H1 (cell line): ENCODE measurements at regions not wholly inside any gene's neighbourhood (a gene's known extent, or its start where the extent isn't known, plus 50 kb on each side); places are given as distances from the start of the nearest gene placed in this dataset.

Experiments used
- CTCF ChIA-PET: fragments of 300-600 bp; sonication (Branson Sonifier 250); formaldehyde crosslinking; loops from one replicate; lab custom pipeline; 2021; ENCODE audit not compliant: partially characterized antibody; lab: Charles Lee
- POLR2A ChIA-PET: fragments of 300-600 bp; sonication (Branson Sonifier 250); formaldehyde crosslinking; loops from one replicate; lab custom pipeline; 2021; ENCODE audit warnings: inconsistent platforms; ENCODE audit not compliant: partially characterized antibody; lab: Charles Lee
- DNase-seq, 2 experiments: peaks; one replicate each; pipeline versions ENCODE4 v3.0.0 to v3.0.0-alpha.2; 2010 to 2022; ENCODE audit warnings: low spot score in 2 of 2, low read depth in 1 of 2, mixed read lengths in 1 of 2
- FAIRE-seq: peaks from 2 replicates; lab custom pipeline; 2011; peaks lifted over from hg19 to GRCh38; lab: Jason Lieb, UNC
- H2AFZ ChIP-seq: 2 replicates; pipeline ENCODE4 v1.8.1; 2012; ENCODE audit warnings: low read length, inconsistent platforms
- H2AK5ac ChIP-seq: 2 replicates; pipeline ENCODE4 v1.6.1; 2013; ENCODE audit warnings: low read depth, low read length
- H2BK120ac ChIP-seq: replicated peaks from 2 replicates; pipeline ENCODE3; 2013; ENCODE audit warnings: low read depth, low read length, inconsistent platforms
- H2BK12ac ChIP-seq: 2 replicates; pipeline ENCODE4 v1.6.1; 2013; ENCODE audit warnings: low read depth, low read length
- H2BK15ac ChIP-seq: 2 replicates; pipeline ENCODE4 v1.6.1; 2013; ENCODE audit warnings: low read length
- H2BK20ac ChIP-seq: 2 replicates; pipeline ENCODE4 v1.6.1; 2013; ENCODE audit warnings: low read length
- H2BK5ac ChIP-seq: 2 replicates; pipeline ENCODE4 v1.6.1; 2013; ENCODE audit warnings: low read depth, low read length
- H3K14ac ChIP-seq: 2 replicates; pipeline ENCODE4 v1.6.1; 2013; ENCODE audit warnings: inconsistent platforms; ENCODE audit not compliant: insufficient read length
- H3K18ac ChIP-seq: 2 replicates; pipeline ENCODE4 v1.6.1; 2013; ENCODE audit warnings: low read length; ENCODE audit errors: extremely low read depth
- H3K23ac ChIP-seq: 2 replicates; pipeline ENCODE4 v1.6.1; 2013; ENCODE audit warnings: inconsistent platforms; ENCODE audit not compliant: insufficient read length
- H3K23me2 ChIP-seq: 2 replicates; pipeline ENCODE4 v1.6.1; 2013; ENCODE audit warnings: low read depth, low read length
- H3K27ac ChIP-seq: 2 replicates; pipeline ENCODE4 v1.6.1; 2011; ENCODE audit warnings: low read depth, low read length, inconsistent platforms
- H3K27me3 ChIP-seq, 4 experiments: replicated peaks in 1 of 4; 1 replicate in 1 of 4; 2 replicates in 3 of 4; pipeline versions ENCODE4 v1.6.1 to v1.8.1; 2011 to 2013; ENCODE audit warnings: low read length in 3 of 4, mild to moderate bottlenecking in 3 of 4, inconsistent platforms in 2 of 4, mixed read lengths in 2 of 4, moderate library complexity in 1 of 4; ENCODE audit not compliant: control insufficient read depth in 3 of 4, insufficient read depth in 3 of 4; ENCODE audit errors: extremely low read depth in 1 of 4
- H3K36me3 ChIP-seq, 4 experiments: 2 replicates each; pipeline versions ENCODE4 v1.6.1 to v1.8.1; 2011 to 2013; ENCODE audit warnings: mild to moderate bottlenecking in 4 of 4, low read length in 3 of 4, moderate library complexity in 2 of 4, control low read depth in 1 of 4, inconsistent platforms in 1 of 4; ENCODE audit not compliant: insufficient read depth in 4 of 4, control insufficient read depth in 2 of 4
- H3K4ac ChIP-seq: replicated peaks from 2 replicates; pipeline ENCODE3; 2013; ENCODE audit warnings: low read length, low read depth, mixed read lengths, inconsistent platforms; ENCODE audit not compliant: insufficient read length
- H3K4me1 ChIP-seq, 4 experiments: replicated peaks in 1 of 4; 1 replicate in 1 of 4; 2 replicates in 3 of 4; pipeline versions ENCODE4 v1.6.1 to v1.8.1; 2011 to 2013; ENCODE audit warnings: low read length in 3 of 4, inconsistent platforms in 2 of 4, mixed read lengths in 1 of 4; ENCODE audit not compliant: insufficient read depth in 4 of 4, control insufficient read depth in 3 of 4
- H3K4me2 ChIP-seq, 2 experiments: 2 replicates each; pipeline versions ENCODE4 v1.6.1 to v1.8.1; 2011 to 2013; ENCODE audit warnings: low read depth in 2 of 2, low read length in 2 of 2, control low read depth in 1 of 2, inconsistent platforms in 1 of 2, mild to moderate bottlenecking in 1 of 2; ENCODE audit not compliant: insufficient read depth in 1 of 2
- H3K4me3 ChIP-seq, 4 experiments: fragments of 200-600, 300-600 bp in 1 of 4; sonication (generic), shearing (Covaris generic), sonication (Bioruptor Twin) in 1 of 4; 2 replicates each; pipeline versions ENCODE4 v1.5.1 to v1.8.1; 2011 to 2016; ENCODE audit warnings: low read length in 4 of 4, low read depth in 3 of 4, control low read depth in 2 of 4, inconsistent platforms in 2 of 4, mild to moderate bottlenecking in 2 of 4, mixed read lengths in 1 of 4, moderate library complexity in 1 of 4; ENCODE audit not compliant: insufficient read depth in 2 of 4; ENCODE audit errors: extremely low read depth in 1 of 4
- H3K56ac ChIP-seq: replicated peaks from 2 replicates; pipeline ENCODE3; 2013; ENCODE audit warnings: low read depth, mild to moderate bottlenecking, mixed read lengths, low read length, inconsistent platforms; ENCODE audit not compliant: insufficient read length
- H3K79me1 ChIP-seq: 2 replicates; pipeline ENCODE4 v1.6.1; 2013; ENCODE audit warnings: low read depth, low read length, control low read depth
- H3K79me2 ChIP-seq, 2 experiments: 2 replicates each; pipeline versions ENCODE4 v1.6.1 to v1.8.1; 2012 to 2013; ENCODE audit warnings: low read length in 2 of 2, mild to moderate bottlenecking in 2 of 2, inconsistent platforms in 1 of 2; ENCODE audit not compliant: insufficient read depth in 2 of 2, control insufficient read depth in 1 of 2
- H3K9ac ChIP-seq, 4 experiments: replicated peaks in 1 of 4; 1 replicate in 1 of 4; 2 replicates in 3 of 4; pipeline versions ENCODE4 v1.6.1 to v1.8.1; 2011 to 2013; ENCODE audit warnings: low read depth in 3 of 4, low read length in 3 of 4, control low read depth in 2 of 4, mild to moderate bottlenecking in 2 of 4, moderate library complexity in 2 of 4, inconsistent platforms in 1 of 4; ENCODE audit errors: extremely low read depth in 1 of 4
- H3K9me3 ChIP-seq, 2 experiments: 2 replicates each; pipeline versions ENCODE4 v1.6.1 to v1.8.1; 2012 to 2013; ENCODE audit warnings: mild to moderate bottlenecking in 2 of 2, moderate library complexity in 2 of 2, control low read depth in 1 of 2, inconsistent platforms in 1 of 2, low read depth in 1 of 2, low read length in 1 of 2, mixed read lengths in 1 of 2; ENCODE audit not compliant: insufficient read depth in 2 of 2
- H4K20me1 ChIP-seq, 2 experiments: replicated peaks in 1 of 2; 2 replicates each; pipeline versions ENCODE3 to v1.8.1; 2011 to 2013; ENCODE audit warnings: inconsistent platforms in 2 of 2, low read length in 2 of 2, mild to moderate bottlenecking in 1 of 2; ENCODE audit not compliant: insufficient read depth in 2 of 2, control insufficient read depth in 1 of 2
- H4K5ac ChIP-seq: 2 replicates; pipeline ENCODE4 v1.6.1; 2013; ENCODE audit warnings: low read length, low read depth, mixed read lengths, inconsistent platforms; ENCODE audit not compliant: insufficient read length
- H4K8ac ChIP-seq: 2 replicates; pipeline ENCODE4 v1.8.0; 2013; ENCODE audit warnings: mild to moderate bottlenecking, moderate library complexity, low read length, inconsistent platforms; ENCODE audit not compliant: insufficient read depth; ENCODE audit errors: extremely low read depth
- H4K91ac ChIP-seq: replicated peaks from 2 replicates; pipeline ENCODE3; 2013; ENCODE audit warnings: low read length, mixed read lengths, inconsistent platforms; ENCODE audit not compliant: insufficient read length
- CHD7 ChIP-seq: fragments of 300-600 bp; sonication (generic); IDR thresholded peaks from 2 replicates; pipeline ENCODE4 v1.7.1; 2012; ENCODE audit warnings: low read length, moderate library complexity, mild to moderate bottlenecking, inconsistent platforms; ENCODE audit not compliant: insufficient replicate concordance
- WGBS, 2 experiments: shearing (Covaris generic) in 1 of 2; methylation state at CpG; one replicate each; pipeline versions ENCODE4 v1.1.6 to v1.1.7; 2013 to 2015; ENCODE audit warnings: low lambda C conversion rate in 2 of 2, mixed read lengths in 2 of 2, inconsistent platforms in 1 of 2, low coverage in 1 of 2, missing lambda C conversion rate in 1 of 2; ENCODE audit not compliant: insufficient replicate concordance in 2 of 2, insufficient coverage in 1 of 2, insufficient read length in 1 of 2; ENCODE audit errors: extremely low coverage in 1 of 2, missing lambda C conversion rate in 1 of 2; 5-methylcytosine and 5-hydroxymethylcytosine counted together

DNA sequence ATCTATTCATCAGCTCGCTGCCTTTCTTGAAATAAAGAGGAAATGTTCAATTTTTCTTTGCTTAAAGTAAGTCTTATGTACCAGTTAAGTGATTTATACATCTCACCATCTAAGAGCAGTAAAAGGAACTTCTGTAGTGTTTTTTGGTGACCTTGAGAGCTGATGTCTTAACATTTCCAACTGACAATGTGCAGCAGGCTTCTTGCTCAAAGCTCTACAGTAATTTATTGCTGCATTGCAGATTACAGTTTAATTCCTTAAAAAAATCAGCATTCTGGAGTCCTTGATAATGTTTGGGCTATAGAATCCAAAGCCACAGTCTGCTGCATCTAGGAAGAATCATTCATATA lies 61.6 kb downstream of the DIPK2A start:
- no peak overlapping the region for H2BK5ac ChIP-seq
- no peak overlapping the region for H3K18ac ChIP-seq
- ChIA-PET CTCF (interaction anchor here (1.6 kb wide), 1 partner anchor 21 kb away, joined by 4 read pairs; no protein-coding TSS in a partner anchor), POLR2A (no interaction called here)
- no peak overlapping the region for H3K9ac ChIP-seq
- no peak overlapping the region for H2AFZ ChIP-seq
- no peak overlapping the region for H3K27ac ChIP-seq
- H2BK15ac ChIP-seq = no peak overlapping the region
- H3K14ac ChIP-seq = no peak overlapping the region
- no peak for FAIRE-seq
- no peak overlapping the region for H2BK20ac ChIP-seq
- no peak overlapping the region for H4K91ac ChIP-seq
- no peak overlapping the region for H3K56ac ChIP-seq
- H4K5ac ChIP-seq = no peak overlapping the region
- H4K8ac ChIP-seq = no peak overlapping the region
- no peak overlapping the region for H3K23ac ChIP-seq
- DNase-seq = no peak
- no peaks in the 10 kb centered on the region for H3K79me2 ChIP-seq
- no peaks in the 10 kb centered on the region for H3K27me3 ChIP-seq
- no peak overlapping the region for H3K4me3 ChIP-seq
- 97% methylated on average over 1 of the region's 1 CpG; no CpG with 5 or more reads in 1 of the 2 experiments for WGBS, 2 experiments
- H3K4ac ChIP-seq = no peak overlapping the region
- H2AK5ac ChIP-seq = no peak overlapping the region
- no peaks in the 10 kb centered on the region for H4K20me1 ChIP-seq
- no peaks in the 10 kb centered on the region for H3K9me3 ChIP-seq
- H3K23me2 ChIP-seq = no peaks in the 10 kb centered on the region; the same call in 1 of the 2 replicates
- H3K36me3 ChIP-seq = no peaks in the 10 kb centered on the region
- H2BK12ac ChIP-seq = no peak overlapping the region
- no peak overlapping the region for H3K4me2 ChIP-seq
- peaks cover 0 to 2% (median 0%) of the 10 kb centered on the region in 4 experiments; a peak in 1 of 7 replicates for H3K4me1 ChIP-seq
- no peaks in the 10 kb centered on the region for H3K79me1 ChIP-seq
- no peak overlapping the region for H2BK120ac ChIP-seq
- TF ChIP-seq CHD7 = no peak
